ENCODE measurements at regions not wholly inside any gene's neighbourhood (a gene's known extent, or its start where the extent isn't known, plus 50 kb on each side); places are given as distances from the start of the nearest gene placed in this dataset.

DNA sequence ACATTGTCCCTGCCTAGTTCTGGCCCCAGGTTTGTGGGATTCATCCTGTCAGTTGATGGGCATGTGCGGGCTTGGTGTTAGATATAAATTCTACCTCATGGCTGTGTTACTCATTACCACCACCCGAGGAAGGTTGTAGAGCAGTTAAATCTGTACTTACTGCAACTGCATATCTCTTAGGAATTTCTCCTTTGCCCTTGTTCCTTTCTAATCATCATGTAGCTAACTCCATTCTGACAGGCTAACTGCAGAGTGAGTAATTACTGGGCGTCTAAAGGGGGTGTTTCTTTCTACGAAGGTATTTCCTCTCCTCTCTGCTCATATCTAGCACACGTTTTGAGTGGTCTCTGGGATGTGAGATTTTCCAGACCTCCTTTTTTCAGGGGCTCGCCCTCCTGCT lies 1076.7 kb downstream of the TMTC2 start:
- DNase-seq (ENCODE audit: low spot score in 2 of 2): no peak
- 78 to 80% methylated on average over 6 of the region's 6 CpGs for WGBS, 2 donors
- no peaks in the 10 kb centered on the region for H3K27me3 ChIP-seq
- H3K9me3 ChIP-seq: no peaks in the 10 kb centered on the region
- H3K4me1 ChIP-seq: no peaks in the 10 kb centered on the region
- no peak overlapping the region for H3K4me3 ChIP-seq
- no peaks in the 10 kb centered on the region for H3K36me3 ChIP-seq
- H3K27ac ChIP-seq: no peak overlapping the region
- no peak for TF ChIP-seq EP300 (IDR thresholded peaks at IDR 0.05)
- no peak for TF ChIP-seq CTCF (IDR thresholded peaks at IDR 0.05)
- TF ChIP-seq POLR2A (IDR thresholded peaks at IDR 0.05): no peak

DNA sequence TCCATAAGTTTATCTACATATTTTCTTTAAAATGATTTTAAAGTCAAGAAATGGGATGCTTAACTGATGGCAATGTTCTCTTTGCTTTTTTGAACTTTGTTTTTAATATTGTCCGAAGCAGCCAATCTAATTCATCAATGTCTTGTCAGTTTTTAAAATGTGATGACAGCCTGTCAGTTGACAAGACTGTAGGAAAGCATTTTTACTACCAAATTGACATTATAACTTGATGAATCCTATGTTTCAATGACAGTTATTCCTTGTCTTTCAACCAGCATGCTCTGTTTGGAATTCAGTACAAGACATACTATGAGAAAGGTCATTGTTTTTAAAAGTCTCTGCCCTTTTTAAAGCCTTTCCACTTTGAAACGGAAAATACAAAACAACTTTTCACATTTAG lies 1073.2 kb downstream of the TMTC2 start:
- Histone ChIP-seq H3K4me3 (no peak overlapping the region), H3K27me3 (no peaks in the 10 kb centered on the region), H3K9me3 (no peaks in the 10 kb centered on the region), H3K4me1 (no peaks in the 10 kb centered on the region), H3K36me3 (no peaks in the 10 kb centered on the region), H3K27ac (no peak overlapping the region)
- WGBS, 2 donors: 59 to 67% methylated on average over 2 of the region's 2 CpGs
- DNase-seq (ENCODE audit: low spot score in 2 of 2): no peak
- TF ChIP-seq CTCF (IDR thresholded peaks at IDR 0.05) (no peak), POLR2A (IDR thresholded peaks at IDR 0.05) (no peak), EP300 (IDR thresholded peaks at IDR 0.05) (no peak)

GRCh38 chr12:83758888-83759631 lies 1072.4 kb downstream of the TMTC2 start:
- H3K9me3 ChIP-seq: no peaks in the 10 kb centered on the region
- DNase-seq (ENCODE audit: low spot score in 2 of 2): no peak
- WGBS, 2 donors: 63 to 82% methylated on average over 5 of the region's 5 CpGs
- H3K27me3 ChIP-seq: no peaks in the 10 kb centered on the region
- H3K4me1 ChIP-seq: no peaks in the 10 kb centered on the region
- TF ChIP-seq EP300 (IDR thresholded peaks at IDR 0.05) (no peak), POLR2A (IDR thresholded peaks at IDR 0.05) (no peak), CTCF (IDR thresholded peaks at IDR 0.05) (no peak)
- no peak overlapping the region for H3K27ac ChIP-seq
- H3K36me3 ChIP-seq: no peaks in the 10 kb centered on the region
- no peak overlapping the region for H3K4me3 ChIP-seq

- TF ChIP-seq POLR2A (IDR thresholded peaks at IDR 0.05) (no peak), CTCF (IDR thresholded peaks at IDR 0.05) (no peak), EP300 (IDR thresholded peaks at IDR 0.05) (no peak)
- WGBS, 2 donors: 87 to 94% methylated on average over 1 of the region's 1 CpG
- no peak for DNase-seq (ENCODE audit: low spot score in 2 of 2)
- Histone ChIP-seq H3K27me3 (no peaks in the 10 kb centered on the region), H3K27ac (no peak overlapping the region), H3K4me3 (no peak overlapping the region), H3K36me3 (no peaks in the 10 kb centered on the region), H3K4me1 (no peaks in the 10 kb centered on the region), H3K9me3 (no peaks in the 10 kb centered on the region)
These were observed 1067.2 kb downstream of the TMTC2 start for GRCh38 chr12:83753904-83754303.

- no peaks in the 10 kb centered on the region for H3K4me1 ChIP-seq
- 66 to 86% methylated on average over 3 of the region's 3 CpGs for WGBS, 2 donors
- no peak for DNase-seq (ENCODE audit: low spot score in 2 of 2)
- H3K27me3 ChIP-seq: no peaks in the 10 kb centered on the region
- H3K4me3 ChIP-seq: no peak overlapping the region
- no peaks in the 10 kb centered on the region for H3K9me3 ChIP-seq
- TF ChIP-seq POLR2A (IDR thresholded peaks at IDR 0.05) (no peak), EP300 (IDR thresholded peaks at IDR 0.05) (no peak), CTCF (IDR thresholded peaks at IDR 0.05) (no peak)
- no peak overlapping the region for H3K27ac ChIP-seq
- H3K36me3 ChIP-seq: no peaks in the 10 kb centered on the region
These were observed 1066.5 kb downstream of the TMTC2 start for GRCh38 chr12:83753205-83753604.
